ENCODE measurements at regions not wholly inside any gene's neighbourhood (a gene's known extent, or its start where the extent isn't known, plus 50 kb on each side); places are given as distances from the start of the nearest gene placed in this dataset.

- Histone ChIP-seq H3K4me3 (ENCODE audit: low read depth in 2 of 2, low read length in 1 of 2) (no peak overlapping the region), H3K36me3 (replicated peaks in 1 of 2; ENCODE audit: control insufficient read depth in 1 of 2, insufficient read depth in 2 of 2, low read length in 1 of 2) (no peaks in the 10 kb centered on the region), H3K9ac (no peak overlapping the region), H3K4me1 (ENCODE audit: control insufficient read depth in 1 of 2, insufficient read depth in 2 of 2, low read depth in 1 of 2, low read length in 1 of 2) (no peaks in the 10 kb centered on the region), H3K27ac (ENCODE audit: low read depth in 2 of 2, low read length in 1 of 2) (no peak overlapping the region), H3K27me3 (ENCODE audit: insufficient read depth) (no peaks in the 10 kb centered on the region), H3K9me2 (no peaks in the 10 kb centered on the region), H3F3A (replicated peaks; ENCODE audit: insufficient read depth) (no peaks in the 10 kb centered on the region), H3K9me3 (no peaks in the 10 kb centered on the region), H2AFZ (ENCODE audit: low read depth) (no peak overlapping the region), H3K4me2 (no peak overlapping the region), H3K79me2 (ENCODE audit: insufficient read depth) (no peaks in the 10 kb centered on the region), H4K20me1 (ENCODE audit: insufficient read depth) (no peaks in the 10 kb centered on the region)
- no peak for DNase-seq
- WGBS (ENCODE audit: low lambda C conversion rate) = 69% methylated on average over 2 of the region's 2 CpGs
- POLR2A ChIA-PET = no interaction called here
- TF ChIP-seq FOXM1 (IDR thresholded peaks at IDR 0.05; ENCODE audit: low read depth) (no peak), TEAD4 (IDR thresholded peaks at IDR 0.05; ENCODE audit: borderline replicate concordance, insufficient read depth) (no peak), POLR2AphosphoS5 (IDR thresholded peaks at IDR 0.05; ENCODE audit: low read depth, low read length) (no peak), RXRA (IDR thresholded peaks at IDR 0.05; ENCODE audit: borderline replicate concordance, low read depth) (no peak), NFIC (IDR thresholded peaks at IDR 0.05; ENCODE audit: borderline replicate concordance) (no peak), YY1 (IDR thresholded peaks at IDR 0.05; ENCODE audit: low read depth) (no peak), REST (IDR thresholded peaks at IDR 0.05; ENCODE audit: low read depth, low read length) (no peak), NRF1 (IDR thresholded peaks at IDR 0.05; ENCODE audit: low read depth, low read length) (no peak), GATA2 (CRISPR knock-in tag; IDR thresholded peaks at IDR 0.05) (no peak), PBX3 (IDR thresholded peaks at IDR 0.05) (no peak), CTCF (IDR thresholded peaks at IDR 0.05) (no peak), EZH2phosphoT487 (IDR thresholded peaks at IDR 0.05; ENCODE audit: borderline replicate concordance, low read depth) (no peak), EP300 (IDR thresholded peaks at IDR 0.05; ENCODE audit: borderline replicate concordance in 1 of 2, low read depth in 1 of 2, low read length in 1 of 2) (no peak), ELF1 (IDR thresholded peaks at IDR 0.05) (no peak), FOXJ3 (CRISPR knock-in tag; IDR thresholded peaks at IDR 0.05) (no peak), JUND (IDR thresholded peaks at IDR 0.05) (no peak), MAX (IDR thresholded peaks at IDR 0.05; ENCODE audit: low read depth) (no peak), USF2 (IDR thresholded peaks at IDR 0.05; ENCODE audit: borderline replicate concordance, low read depth, low read length) (no peak), SMC3 (IDR thresholded peaks at IDR 0.05; ENCODE audit: low read depth, low read length) (no peak)
- CTCF ChIA-PET = no interaction called here
These were observed 461.0 kb downstream of the GADD45G start for GRCh38 chr9:90065851-90066250.

All from SK-N-SH (cell line).